A549 (cell line): ENCODE measurements at regions not wholly inside any gene's neighbourhood (a gene's known extent, or its start where the extent isn't known, plus 50 kb on each side); places are given as distances from the start of the nearest gene placed in this dataset.

Experiments used
- ATAC-seq, 2 experiments: fragments of 200-7000 bp in 1 of 2; fragments of >200 bp in 1 of 2; cut with Nextera tagmentation in 1 of 2; cut with Tn5 transposase in 1 of 2; 3 replicates each; pipeline versions ENCODE4 v1.8.0 to v1.9.1; 2018 to 2020; ENCODE audit warnings: mild to moderate bottlenecking in 1 of 2, moderate library complexity in 1 of 2
- CTCF ChIA-PET: fragments of 300-600 bp; sonication (Branson Sonifier 250); formaldehyde crosslinking; extraction: SDS; loops from one replicate; lab custom pipeline; 2021; ENCODE audit warnings: antibody characterized with exemption, inconsistent platforms; lab: Yijun Ruan, JAX
- POLR2A ChIA-PET: fragments of 350-600 bp; formaldehyde crosslinking; extraction: SDS; loops from one replicate; lab custom pipeline; 2021; ENCODE audit warnings: antibody characterized with exemption, inconsistent platforms; lab: Yijun Ruan, JAX
- DNase-seq, 2 experiments: peaks; one replicate each; pipeline versions ENCODE4 v3.0.0 to v3.0.0-alpha.2; 2011 to 2016; ENCODE audit warnings: low read depth in 1 of 2, low spot score in 1 of 2
- FAIRE-seq: peaks from 2 replicates; lab custom pipeline; 2011; peaks lifted over from hg19 to GRCh38; lab: Jason Lieb, UNC
- H3K27ac ChIP-seq, 2 experiments: fragments of >200 bp; sonication (Bioruptor Twin); formaldehyde crosslinking; 3 replicates each; pipeline ENCODE4 v1.5.1; 2016 to 2017
- H3K4me1 ChIP-seq: fragments of >200 bp; sonication (Bioruptor Twin); formaldehyde crosslinking; 3 replicates; pipeline ENCODE4 v1.6.1; 2016
- H3K4me2 ChIP-seq: fragments of >200 bp; sonication (Bioruptor Twin); formaldehyde crosslinking; 3 replicates; pipeline ENCODE4 v1.6.1; 2016
- H3K4me3 ChIP-seq: fragments of >200 bp; sonication (Bioruptor Twin); formaldehyde crosslinking; 3 replicates; pipeline ENCODE4 v1.5.1; 2016
- H3K9me3 ChIP-seq: fragments of >200 bp; sonication (Bioruptor Twin); formaldehyde crosslinking; 3 replicates; pipeline ENCODE4 v1.6.1; 2016
- CHD2 ChIP-seq: fragments of 150-350 bp; IDR thresholded peaks from 2 replicates; pipeline ENCODE4 v1.6.1; 2014; ENCODE audit warnings: low read length; ENCODE audit not compliant: partially characterized antibody
- CHD4 ChIP-seq: fragments of 200-600 bp; sonication (generic); IDR thresholded peaks from 2 replicates; pipeline ENCODE4 v1.6.1; 2016; ENCODE audit warnings: antibody characterized with exemption, mild to moderate bottlenecking, borderline replicate concordance
- EHMT2 ChIP-seq: fragments of 200-600 bp; sonication (generic); IDR thresholded peaks from 2 replicates; pipeline ENCODE4 v1.6.1; 2016; ENCODE audit warnings: antibody characterized with exemption, low read depth, mild to moderate bottlenecking, moderate library complexity
- FOSL2 ChIP-seq, 2 experiments: fragments of 450-650 bp in 1 of 2; fragments of >200 bp in 1 of 2; sonication (Bioruptor Twin) in 1 of 2; formaldehyde crosslinking; IDR thresholded peaks; 2 replicates each; pipeline versions ENCODE4 v1.5.0 to v1.6.1; 2016 to 2020; ENCODE audit warnings: mild to moderate bottlenecking in 1 of 2, moderate library complexity in 1 of 2
- GATA3 ChIP-seq: IDR thresholded peaks from 2 replicates; pipeline ENCODE4 v1.6.1; 2012; ENCODE audit warnings: borderline replicate concordance
- HEYL ChIP-seq: fragments of 250-450 bp; sonication (Bioruptor Pico); IDR thresholded peaks from 2 replicates; pipeline ENCODE4 v1.8.0; 2021; ENCODE audit warnings: mild to moderate bottlenecking, moderate library complexity
- HOXA7 ChIP-seq: fragments of 250-450 bp; sonication (Bioruptor Pico); IDR thresholded peaks from 2 replicates; pipeline ENCODE4 v1.5.0; 2020; ENCODE audit warnings: mild to moderate bottlenecking, moderate library complexity
- JUN ChIP-seq, 2 experiments: fragments of >200 bp; sonication (Bioruptor Twin); formaldehyde crosslinking; IDR thresholded peaks; 2 replicates in 1 of 2; 3 replicates in 1 of 2; pipeline ENCODE4 v1.6.1; 2016 to 2017
- JUNB ChIP-seq: fragments of >200 bp; sonication (Bioruptor Twin); formaldehyde crosslinking; IDR thresholded peaks from 2 replicates; pipeline ENCODE4 v1.6.1; 2016
- MAFK ChIP-seq: fragments of 450-650 bp; IDR thresholded peaks from 2 replicates; pipeline ENCODE4 v1.6.1; 2014; ENCODE audit not compliant: partially characterized antibody
- RAD21 ChIP-seq, 2 experiments: fragments of >200 bp in 1 of 2; sonication (Bioruptor Twin) in 1 of 2; formaldehyde crosslinking in 1 of 2; IDR thresholded peaks in 1 of 2; conservative IDR thresholded peaks in 1 of 2; 2 replicates in 1 of 2; 3 replicates in 1 of 2; pipeline ENCODE4 v1.6.1; 2012 to 2018; ENCODE audit warnings: inconsistent platforms in 1 of 2
- RCOR1 ChIP-seq: fragments of 150-350 bp; IDR thresholded peaks from 2 replicates; pipeline ENCODE4 v1.6.1; 2014; ENCODE audit warnings: antibody characterized with exemption, low read length, low read depth
- SREBF2 ChIP-seq: fragments of 450-650 bp; IDR thresholded peaks from 2 replicates; pipeline ENCODE4 v1.6.1; 2014; ENCODE audit warnings: mild to moderate bottlenecking, moderate library complexity
- TFCP2L1 ChIP-seq: fragments of 250-450 bp; sonication (Bioruptor Pico); IDR thresholded peaks from 2 replicates; pipeline ENCODE4 v1.5.0; 2021; ENCODE audit warnings: mild to moderate bottlenecking
- TP53 ChIP-seq: fragments of 250-450 bp; sonication (Bioruptor Pico); IDR thresholded peaks from 2 replicates; pipeline ENCODE4 v1.5.0; 2021; ENCODE audit warnings: mild to moderate bottlenecking, moderate library complexity
- ZSCAN20 ChIP-seq: fragments of 250-450 bp; sonication (Bioruptor Pico); IDR thresholded peaks from 2 replicates; pipeline ENCODE4 v1.8.0; 2022; ENCODE audit warnings: mild to moderate bottlenecking, moderate library complexity
- WGBS: methylation state at CpG from one replicate; pipeline ENCODE4 v1.1.6; 2017; ENCODE audit errors: missing lambda C conversion rate; 5-methylcytosine and 5-hydroxymethylcytosine counted together
- TF ChIP-seq, protein P1 (sequence below): fragments of 250-450 bp; sonication (Bioruptor Pico); IDR thresholded peaks from 2 replicates; pipeline ENCODE4 v1.5.0; 2020; ENCODE audit warnings: low read depth, mild to moderate bottlenecking, moderate library complexity
- TF ChIP-seq, protein P2 (sequence below): IDR thresholded peaks from 2 replicates; pipeline ENCODE4 v1.6.1; 2012
- TF ChIP-seq, protein P3 (sequence below): fragments of 250-450 bp; sonication (Bioruptor Pico); IDR thresholded peaks from 2 replicates; pipeline ENCODE4 v1.5.0; 2021; ENCODE audit warnings: mild to moderate bottlenecking, moderate library complexity, borderline replicate concordance
- TF ChIP-seq, protein P4 (sequence below): IDR thresholded peaks from 2 replicates; pipeline ENCODE4 v1.6.1; 2012; ENCODE audit warnings: low read depth, borderline replicate concordance

DNA sequence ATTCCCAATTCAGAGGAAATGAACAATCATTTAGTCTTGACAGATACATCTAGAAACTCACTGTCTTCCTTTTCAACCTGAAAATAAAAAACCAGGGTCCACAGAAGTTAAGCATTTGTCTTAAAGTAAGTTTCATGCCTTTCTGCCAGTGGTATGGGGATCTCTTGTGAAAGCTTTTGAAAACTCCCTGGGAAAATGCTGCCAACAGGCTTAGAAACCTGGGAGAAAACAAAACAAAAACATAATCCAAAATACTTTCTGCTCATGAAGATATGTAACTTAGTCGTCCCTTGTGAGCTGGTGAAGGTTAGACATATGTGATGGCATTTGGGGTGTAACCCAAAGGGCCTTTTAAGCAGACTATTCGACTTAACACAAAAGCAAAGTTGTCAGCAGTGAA lies 66.4 kb upstream of the ZNF438 start (continued):
- TF ChIP-seq, protein P1, sequence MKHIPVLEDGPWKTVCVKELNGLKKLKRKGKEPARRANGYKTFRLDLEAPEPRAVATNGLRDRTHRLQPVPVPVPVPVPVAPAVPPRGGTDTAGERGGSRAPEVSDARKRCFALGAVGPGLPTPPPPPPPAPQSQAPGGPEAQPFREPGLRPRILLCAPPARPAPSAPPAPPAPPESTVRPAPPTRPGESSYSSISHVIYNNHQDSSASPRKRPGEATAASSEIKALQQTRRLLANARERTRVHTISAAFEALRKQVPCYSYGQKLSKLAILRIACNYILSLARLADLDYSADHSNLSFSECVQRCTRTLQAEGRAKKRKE (CRISPR knock-in tag): no peak
- TF ChIP-seq TFCP2L1: no peak

DNA sequence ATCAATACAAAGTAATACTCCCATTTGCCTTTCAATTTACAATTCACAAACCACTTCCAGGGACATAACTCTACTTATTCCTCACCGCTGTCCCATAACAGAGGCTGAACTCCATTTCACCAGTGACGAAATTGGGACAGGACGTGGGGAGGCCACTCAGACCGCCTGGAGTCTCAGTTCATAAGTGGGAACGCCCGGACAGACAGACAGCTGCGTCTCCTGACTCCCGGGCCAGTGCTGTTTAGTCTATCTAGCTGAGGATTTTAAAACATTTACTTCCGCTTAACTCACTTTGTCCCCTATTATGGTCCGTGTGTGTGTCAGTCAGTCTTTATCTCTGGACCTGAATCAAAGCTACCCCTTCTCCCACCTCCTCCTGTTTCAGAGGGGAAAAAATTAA lies 67.4 kb upstream of the ZNF438 start:
- DNase-seq (no peak), ATAC-seq (no peak), FAIRE-seq (no peak)
- no peak overlapping the region for H3K4me3 ChIP-seq
- no peaks in the 10 kb centered on the region for H3K9me3 ChIP-seq
- TF ChIP-seq GATA3 (no peak), JUN (IDR thresholded peaks at IDR 0.05) (no peak), JUNB (no peak), ZSCAN20 (CRISPR knock-in tag) (no peak), RAD21 (conservative IDR thresholded peaks at IDR 0.05 in 1 of 2, IDR thresholded peaks at IDR 0.05 in 1 of 2) (no peak), CHD2 (no peak), SREBF2 (no peak), HEYL (CRISPR knock-in tag) (no peak), EHMT2 (no peak), HOXA7 (CRISPR knock-in tag) (no peak), TFCP2L1 (no peak), RCOR1 (no peak)
- TF ChIP-seq, protein P1 (CRISPR knock-in tag): no peak
- TF ChIP-seq, protein P2, sequence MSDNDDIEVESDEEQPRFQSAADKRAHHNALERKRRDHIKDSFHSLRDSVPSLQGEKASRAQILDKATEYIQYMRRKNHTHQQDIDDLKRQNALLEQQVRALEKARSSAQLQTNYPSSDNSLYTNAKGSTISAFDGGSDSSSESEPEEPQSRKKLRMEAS: no peak
- ChIA-PET CTCF (no interaction called here), POLR2A (no interaction called here)
- H3K4me1 ChIP-seq: peaks cover 26% of the 10 kb centered on the region
- WGBS: 77% methylated on average over 10 of the region's 10 CpGs
- peak overlapping the region; percentile 19 to 55; a peak in 2 of 6 replicates for H3K27ac ChIP-seq
- peak overlapping the region; percentile 50 for H3K4me2 ChIP-seq

DNA sequence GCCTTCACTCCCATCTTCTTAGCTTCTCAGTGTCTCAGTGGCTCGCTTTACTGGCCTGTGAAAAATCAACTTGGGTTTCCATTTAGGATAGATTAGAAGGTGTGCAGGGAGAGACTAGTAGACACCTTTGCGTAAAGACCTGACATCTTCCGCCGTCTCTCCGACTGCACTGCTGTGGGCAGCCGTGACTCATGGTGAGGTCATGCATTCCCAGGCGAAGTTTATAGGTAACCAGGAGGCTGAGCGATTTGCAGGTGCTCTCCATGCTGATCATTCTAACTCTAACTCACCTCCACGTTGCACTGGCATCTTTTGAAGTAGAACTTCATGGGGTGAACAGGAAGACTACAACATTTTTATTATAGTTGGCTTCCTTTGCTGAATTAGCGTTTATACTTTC lies 68.0 kb upstream of the ZNF438 start:
- H3K4me1 ChIP-seq: peaks cover 26% of the 10 kb centered on the region
- ATAC-seq (peak; percentile 83 to 84; a peak in 5 of 6 replicates), FAIRE-seq (no peak), DNase-seq (peak; percentile 47 to 50)
- H3K4me2 ChIP-seq: peak overlapping the region; percentile 50
- H3K4me3 ChIP-seq: no peak overlapping the region
- ChIA-PET POLR2A (no interaction called here), CTCF (no interaction called here)
- WGBS: 16% methylated on average over 10 of the region's 10 CpGs
- 0 out of 2 replicates have a peak, but pooled peaks have one; percentile 15 for TF ChIP-seq JUNB
- peak; percentile 68 for TF ChIP-seq FOSL2 (IDR thresholded peaks at IDR 0.05)
- TF ChIP-seq FOSL2 (CRISPR knock-in tag; IDR thresholded peaks at IDR 0.05): peak; percentile 81
- TF ChIP-seq TP53 (CRISPR knock-in tag): no peak
- peak; percentile 20 for TF ChIP-seq MAFK
- H3K27ac ChIP-seq: peak overlapping the region; percentile 19 to 55; a peak in 3 of 6 replicates
- H3K9me3 ChIP-seq: no peaks in the 10 kb centered on the region

DNA sequence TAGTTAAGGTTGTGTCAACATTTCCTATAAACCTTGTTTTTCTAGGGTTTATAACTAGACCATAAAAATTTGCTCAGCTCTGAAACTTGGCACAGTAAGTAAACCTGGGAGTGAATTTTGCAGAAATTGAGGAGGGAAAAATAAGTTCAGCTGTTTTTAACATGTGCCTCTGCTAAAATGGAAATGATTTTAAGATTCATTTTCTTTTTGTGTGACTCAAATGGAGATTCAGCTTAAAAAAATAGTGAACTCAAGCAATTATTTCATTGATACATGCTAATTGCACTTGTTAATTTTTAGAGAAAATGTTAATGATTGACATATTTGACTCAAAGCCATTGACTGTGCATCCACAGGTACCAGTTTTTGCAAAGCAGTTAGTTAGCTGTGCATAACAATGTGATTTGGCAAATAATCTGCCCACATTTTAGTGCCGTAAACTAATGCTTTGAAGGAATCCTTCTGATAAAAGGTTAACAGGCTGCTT lies 68.5 kb upstream of the ZNF438 start:
- H3K4me1 ChIP-seq: peaks cover 26% of the 10 kb centered on the region
- ChIA-PET CTCF (no interaction called here), POLR2A (no interaction called here)
- ATAC-seq (no peak), FAIRE-seq (no peak), DNase-seq (no peak)
- 100% methylated on average over 1 of the region's 1 CpG for WGBS
- no peaks in the 10 kb centered on the region for H3K9me3 ChIP-seq
- H3K27ac ChIP-seq: no peak overlapping the region
- TF ChIP-seq, protein P3, sequence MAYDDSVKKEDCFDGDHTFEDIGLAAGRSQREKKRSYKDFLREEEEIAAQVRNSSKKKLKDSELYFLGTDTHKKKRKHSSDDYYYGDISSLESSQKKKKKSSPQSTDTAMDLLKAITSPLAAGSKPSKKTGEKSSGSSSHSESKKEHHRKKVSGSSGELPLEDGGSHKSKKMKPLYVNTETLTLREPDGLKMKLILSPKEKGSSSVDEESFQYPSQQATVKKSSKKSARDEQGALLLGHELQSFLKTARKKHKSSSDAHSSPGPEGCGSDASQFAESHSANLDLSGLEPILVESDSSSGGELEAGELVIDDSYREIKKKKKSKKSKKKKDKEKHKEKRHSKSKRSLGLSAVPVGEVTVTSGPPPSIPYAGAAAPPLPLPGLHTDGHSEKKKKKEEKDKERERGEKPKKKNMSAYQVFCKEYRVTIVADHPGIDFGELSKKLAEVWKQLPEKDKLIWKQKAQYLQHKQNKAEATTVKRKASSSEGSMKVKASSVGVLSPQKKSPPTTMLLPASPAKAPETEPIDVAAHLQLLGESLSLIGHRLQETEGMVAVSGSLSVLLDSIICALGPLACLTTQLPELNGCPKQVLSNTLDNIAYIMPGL (CRISPR knock-in tag): no peak
- no peak for TF ChIP-seq CHD4
- TF ChIP-seq, protein P4, sequence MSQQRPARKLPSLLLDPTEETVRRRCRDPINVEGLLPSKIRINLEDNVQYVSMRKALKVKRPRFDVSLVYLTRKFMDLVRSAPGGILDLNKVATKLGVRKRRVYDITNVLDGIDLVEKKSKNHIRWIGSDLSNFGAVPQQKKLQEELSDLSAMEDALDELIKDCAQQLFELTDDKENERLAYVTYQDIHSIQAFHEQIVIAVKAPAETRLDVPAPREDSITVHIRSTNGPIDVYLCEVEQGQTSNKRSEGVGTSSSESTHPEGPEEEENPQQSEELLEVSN: no peak
- peak overlapping the region; percentile 50 for H3K4me2 ChIP-seq
- H3K4me3 ChIP-seq: no peak overlapping the region
